ENCODE measurements at regions not wholly inside any gene's neighbourhood (a gene's known extent, or its start where the extent isn't known, plus 50 kb on each side); places are given as distances from the start of the nearest gene placed in this dataset.
A peak's percentile ranks its signal among the peaks of the same experiment; 100 is the strongest.

DNA sequence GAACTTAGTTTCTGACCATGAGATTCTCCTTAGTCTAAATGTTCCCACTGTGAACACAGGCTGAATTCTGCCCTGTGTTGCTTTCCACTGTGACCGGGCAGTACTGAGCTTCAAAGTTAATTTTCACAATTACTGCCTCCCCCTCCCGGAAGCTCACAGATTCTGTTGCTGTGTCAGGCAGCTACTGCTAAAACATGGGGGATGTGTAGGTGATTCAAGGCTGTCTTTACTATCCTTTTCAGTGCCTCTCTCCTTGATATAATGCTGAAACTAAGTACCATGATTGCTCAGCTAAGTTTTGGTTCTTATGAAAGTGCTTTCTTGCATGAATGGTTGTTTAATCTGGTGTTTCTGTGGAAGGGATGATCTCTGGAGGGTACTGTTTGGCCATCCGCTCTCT lies 428.3 kb upstream of the NOVA1 start:
- no peaks in the 10 kb centered on the region for H3K4me1 ChIP-seq
- H3K4me1 Mint-ChIP-seq (ENCODE audit: low read depth, unreplicated experiment): no peaks in the 10 kb centered on the region
- intact Hi-C loops (cut with micrococcal nuclease; ENCODE audit: unreplicated experiment): no loop called here
- BruUV-seq (replicated peaks): no TSS peak
- H3K27ac Mint-ChIP-seq (ENCODE audit: unreplicated experiment): no peak overlapping the region
- H3K4me3 ChIP-seq (ENCODE audit: low read depth, low read length): no peak overlapping the region
- H3K9me3 ChIP-seq: no peaks in the 10 kb centered on the region
- ChIA-PET CTCF (no interaction called here), POLR2A (no interaction called here)
- peaks cover 4% of the 10 kb centered on the region for H3K27me3 Mint-ChIP-seq (ENCODE audit: insufficient read depth, unreplicated experiment)
- no peaks in the 10 kb centered on the region for H3K36me3 Mint-ChIP-seq (ENCODE audit: insufficient read depth, unreplicated experiment)
- TF ChIP-seq, protein P1, sequence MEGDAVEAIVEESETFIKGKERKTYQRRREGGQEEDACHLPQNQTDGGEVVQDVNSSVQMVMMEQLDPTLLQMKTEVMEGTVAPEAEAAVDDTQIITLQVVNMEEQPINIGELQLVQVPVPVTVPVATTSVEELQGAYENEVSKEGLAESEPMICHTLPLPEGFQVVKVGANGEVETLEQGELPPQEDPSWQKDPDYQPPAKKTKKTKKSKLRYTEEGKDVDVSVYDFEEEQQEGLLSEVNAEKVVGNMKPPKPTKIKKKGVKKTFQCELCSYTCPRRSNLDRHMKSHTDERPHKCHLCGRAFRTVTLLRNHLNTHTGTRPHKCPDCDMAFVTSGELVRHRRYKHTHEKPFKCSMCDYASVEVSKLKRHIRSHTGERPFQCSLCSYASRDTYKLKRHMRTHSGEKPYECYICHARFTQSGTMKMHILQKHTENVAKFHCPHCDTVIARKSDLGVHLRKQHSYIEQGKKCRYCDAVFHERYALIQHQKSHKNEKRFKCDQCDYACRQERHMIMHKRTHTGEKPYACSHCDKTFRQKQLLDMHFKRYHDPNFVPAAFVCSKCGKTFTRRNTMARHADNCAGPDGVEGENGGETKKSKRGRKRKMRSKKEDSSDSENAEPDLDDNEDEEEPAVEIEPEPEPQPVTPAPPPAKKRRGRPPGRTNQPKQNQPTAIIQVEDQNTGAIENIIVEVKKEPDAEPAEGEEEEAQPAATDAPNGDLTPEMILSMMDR (IDR thresholded peaks at IDR 0.05; ENCODE audit: insufficient read depth in 1 of 2, low read depth in 1 of 2, low read length in 1 of 2, severe bottlenecking in 1 of 2, unreplicated experiment in 1 of 2): no peak
- no peaks in the 10 kb centered on the region for H3K9me3 Mint-ChIP-seq (ENCODE audit: unreplicated experiment)
- DNase-seq: no peak
- H3K36me3 ChIP-seq (ENCODE audit: control insufficient read depth, insufficient read depth, low read length): no peaks in the 10 kb centered on the region
- H3K27me3 ChIP-seq (replicated peaks; ENCODE audit: control insufficient read depth, insufficient read depth, low read length): no peaks in the 10 kb centered on the region
- no peak overlapping the region for H3K4me3 Mint-ChIP-seq (ENCODE audit: unreplicated experiment)

DNA sequence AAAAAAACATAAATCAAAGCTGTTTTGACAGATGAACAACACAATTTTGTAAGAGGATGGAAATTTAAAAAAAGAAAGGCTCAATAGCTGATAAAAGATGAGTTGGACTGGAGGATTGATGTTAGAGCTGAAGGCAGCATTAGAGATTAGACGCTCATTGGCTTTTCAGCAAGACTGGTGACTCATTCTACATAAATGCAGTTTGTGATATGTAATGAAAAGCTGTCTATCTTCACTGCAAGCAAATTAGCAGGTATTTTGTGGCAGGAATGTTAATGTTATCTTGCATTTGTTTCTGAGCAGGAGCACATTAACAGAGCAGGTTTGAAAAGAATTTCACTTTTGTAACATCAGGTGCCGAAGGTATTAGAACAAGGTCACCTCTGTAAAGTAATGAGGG lies 442.7 kb upstream of the NOVA1 start:
- Mint-ChIP-seq H3K4me3 (ENCODE audit: unreplicated experiment) (peak overlapping the region; percentile 35), H3K36me3 (ENCODE audit: insufficient read depth, unreplicated experiment) (peaks cover 5% of the 10 kb centered on the region), H3K27ac (ENCODE audit: unreplicated experiment) (peak overlapping the region; percentile 57), H3K27me3 (ENCODE audit: insufficient read depth, unreplicated experiment) (no peaks in the 10 kb centered on the region), H3K4me1 (ENCODE audit: low read depth, unreplicated experiment) (peaks cover 19% of the 10 kb centered on the region), H3K9me3 (ENCODE audit: unreplicated experiment) (no peaks in the 10 kb centered on the region)
- H3K4me3 ChIP-seq (ENCODE audit: low read depth, low read length): no peak overlapping the region
- TF ChIP-seq, protein P1 (IDR thresholded peaks at IDR 0.05; ENCODE audit: insufficient read depth in 1 of 2, low read depth in 1 of 2, low read length in 1 of 2, severe bottlenecking in 1 of 2, unreplicated experiment in 1 of 2): no peak
- no TSS peak for BruUV-seq (replicated peaks)
- peak in 1 of 2 experiments; percentile 16 for DNase-seq
- no peaks in the 10 kb centered on the region for H3K9me3 ChIP-seq
- ChIA-PET POLR2A (no interaction called here), CTCF (no interaction called here)
- no peaks in the 10 kb centered on the region for H3K36me3 ChIP-seq (ENCODE audit: control insufficient read depth, insufficient read depth, low read length)
- peaks cover 16% of the 10 kb centered on the region; the same call in 1 of the 2 replicates for H3K4me1 ChIP-seq
- H3K27me3 ChIP-seq (replicated peaks; ENCODE audit: control insufficient read depth, insufficient read depth, low read length): no peaks in the 10 kb centered on the region
- intact Hi-C loops (cut with micrococcal nuclease; ENCODE audit: unreplicated experiment): loop anchor here (2.0 kb wide), 1 partner anchor 16 kb away; no protein-coding TSS in a partner anchor

DNA sequence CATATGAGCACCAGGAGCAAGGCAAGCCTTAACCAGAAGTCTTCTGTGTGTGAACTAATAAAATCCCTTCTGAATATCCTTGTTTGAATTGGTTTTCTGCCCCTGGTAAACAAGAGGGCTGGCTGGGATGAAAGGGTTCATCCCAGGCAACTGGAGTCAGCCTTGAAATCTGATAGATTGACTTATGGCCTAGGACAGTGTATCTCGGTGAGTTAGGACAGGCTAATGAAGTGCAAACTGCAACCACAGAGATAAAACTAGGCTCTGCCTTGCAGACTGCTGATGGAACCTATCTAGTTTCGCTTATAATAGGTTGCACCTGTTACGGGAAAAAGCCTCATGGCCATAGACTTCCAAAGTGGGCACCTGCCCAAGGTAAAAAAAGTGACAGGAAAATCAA lies 451.9 kb upstream of the NOVA1 start:
- Mint-ChIP-seq H3K27me3 (ENCODE audit: insufficient read depth, unreplicated experiment) (no peaks in the 10 kb centered on the region), H3K27ac (ENCODE audit: unreplicated experiment) (no peak overlapping the region), H3K36me3 (ENCODE audit: insufficient read depth, unreplicated experiment) (peaks cover 8% of the 10 kb centered on the region), H3K4me3 (ENCODE audit: unreplicated experiment) (no peak overlapping the region), H3K4me1 (ENCODE audit: low read depth, unreplicated experiment) (no peaks in the 10 kb centered on the region), H3K9me3 (ENCODE audit: unreplicated experiment) (no peaks in the 10 kb centered on the region)
- no TSS peak for BruUV-seq (replicated peaks)
- intact Hi-C loops (cut with micrococcal nuclease; ENCODE audit: unreplicated experiment): loop anchor here (1.0 kb wide), 1 partner anchor 479 kb away; no protein-coding TSS in a partner anchor
- Histone ChIP-seq H3K4me1 (peaks cover 10% of the 10 kb centered on the region; the same call in 1 of the 2 replicates), H3K9me3 (no peaks in the 10 kb centered on the region), H3K4me3 (ENCODE audit: low read depth, low read length) (no peak overlapping the region), H3K36me3 (ENCODE audit: control insufficient read depth, insufficient read depth, low read length) (no peaks in the 10 kb centered on the region), H3K27me3 (replicated peaks; ENCODE audit: control insufficient read depth, insufficient read depth, low read length) (no peaks in the 10 kb centered on the region)
- POLR2A ChIA-PET: no interaction called here
- TF ChIP-seq, protein P1 (IDR thresholded peaks at IDR 0.05; ENCODE audit: insufficient read depth in 1 of 2, low read depth in 1 of 2, low read length in 1 of 2, severe bottlenecking in 1 of 2, unreplicated experiment in 1 of 2): no peak
- CTCF ChIA-PET: no interaction called here
- no peak for DNase-seq

All from Caco-2 (cell line).